CD8-positive, alpha-beta memory T cell (primary cell): ENCODE measurements at regions not wholly inside any gene's neighbourhood (a gene's known extent, or its start where the extent isn't known, plus 50 kb on each side); places are given as distances from the start of the nearest gene placed in this dataset.

ENCODE experiments used
- CTCF ChIA-PET: fragments of 350-600 bp; sonication (Branson Sonifier 250); formaldehyde crosslinking; loops from one replicate; lab custom pipeline; 2021; ENCODE audit warnings: antibody characterized with exemption; lab: Charles Lee
- POLR2A ChIA-PET: fragments of 350-600 bp; sonication (Branson Sonifier 250); formaldehyde crosslinking; loops from one replicate; lab custom pipeline; 2021; ENCODE audit warnings: antibody characterized with exemption; lab: Charles Lee
- DNase-seq, 5 donors: peaks; one replicate each; pipeline versions ENCODE4 v3.0.0 to v3.0.0-alpha.2; 2020 to 2022; ENCODE audit warnings: mixed read lengths in 1 of 5
- H3K27ac ChIP-seq: one replicate; pipeline ENCODE4 v1.7.0; 2013; ENCODE audit warnings: low read depth, mild to moderate bottlenecking, low read length, moderate library complexity
- H3K27me3 ChIP-seq: 2 replicates; pipeline ENCODE4 v1.7.0; 2013; ENCODE audit warnings: low read length, mild to moderate bottlenecking; ENCODE audit not compliant: insufficient read depth, poor library complexity, severe bottlenecking
- H3K36me3 ChIP-seq: 2 replicates; pipeline ENCODE4 v1.7.0; 2013; ENCODE audit warnings: mild to moderate bottlenecking, low read length, moderate library complexity; ENCODE audit not compliant: insufficient read depth
- H3K4me1 ChIP-seq: 2 replicates; pipeline ENCODE4 v1.7.0; 2013; ENCODE audit warnings: mild to moderate bottlenecking, low read length, moderate library complexity; ENCODE audit not compliant: insufficient read depth
- H3K4me3 ChIP-seq: 2 replicates; pipeline ENCODE4 v1.7.0; 2013; ENCODE audit warnings: mild to moderate bottlenecking, low read length
- H3K9me3 ChIP-seq: 2 replicates; pipeline ENCODE4 v1.7.0; 2013; ENCODE audit warnings: mild to moderate bottlenecking, low read length
- H3K27ac Mint-ChIP-seq, 8 donors: one replicate each; pipeline ENCODE4 v1.8.0; 2020 to 2021; ENCODE audit warnings: mixed read lengths in 8 of 8, mild to moderate bottlenecking in 6 of 8, inconsistent platforms in 3 of 8, moderate library complexity in 3 of 8
- H3K27me3 Mint-ChIP-seq, 2 donors: one replicate each; pipeline ENCODE4 v1.8.0; 2020 to 2021; ENCODE audit warnings: mixed read lengths in 2 of 2, mild to moderate bottlenecking in 1 of 2, moderate library complexity in 1 of 2
- H3K36me3 Mint-ChIP-seq, 3 donors: one replicate each; pipeline ENCODE4 v1.8.0; 2020 to 2021; ENCODE audit warnings: mixed read lengths in 3 of 3, inconsistent platforms in 1 of 3, mild to moderate bottlenecking in 1 of 3
- H3K4me1 Mint-ChIP-seq, 3 donors: one replicate each; pipeline ENCODE4 v1.8.0; 2020 to 2021; ENCODE audit warnings: mixed read lengths in 3 of 3, inconsistent platforms in 1 of 3, mild to moderate bottlenecking in 1 of 3
- H3K4me3 Mint-ChIP-seq, 7 donors: one replicate each; pipeline ENCODE4 v1.8.0; 2020 to 2021; ENCODE audit warnings: mixed read lengths in 7 of 7, mild to moderate bottlenecking in 6 of 7, moderate library complexity in 4 of 7, inconsistent platforms in 2 of 7
- H3K9me3 Mint-ChIP-seq, 5 donors: one replicate each; pipeline ENCODE4 v1.8.0; 2020 to 2022; ENCODE audit warnings: mixed read lengths in 5 of 5, mild to moderate bottlenecking in 3 of 5, moderate library complexity in 2 of 5, inconsistent platforms in 1 of 5

DNA sequence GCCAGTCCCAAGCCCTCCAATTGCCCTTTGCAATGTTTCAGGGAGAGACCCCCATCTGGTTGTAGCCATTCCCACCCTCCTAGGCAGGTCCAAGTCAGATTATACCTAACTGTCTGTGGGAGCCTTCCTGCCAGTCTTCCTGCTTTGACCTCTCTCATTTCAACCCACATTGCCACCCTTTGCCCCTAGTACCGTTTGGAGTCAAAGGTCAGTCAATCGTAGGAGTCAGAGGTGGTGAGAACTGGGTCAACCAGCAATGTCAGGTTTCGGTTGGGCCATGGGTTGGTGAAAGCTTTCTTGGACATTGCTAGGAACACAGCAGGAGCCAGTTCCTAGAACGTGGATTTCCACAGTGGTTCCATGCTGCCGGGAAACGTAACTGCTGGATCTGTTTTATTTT, 269.4 kb upstream of the GHITM start:
- Histone ChIP-seq H3K4me3 (no peak overlapping the region), H3K4me1 (no peaks in the 10 kb centered on the region), H3K36me3 (no peaks in the 10 kb centered on the region), H3K9me3 (no peaks in the 10 kb centered on the region), H3K27ac (no peak overlapping the region), H3K27me3 (no peaks in the 10 kb centered on the region)
- ChIA-PET CTCF (interaction anchor here (0.7 kb wide), 1 partner anchor 9 kb away, joined by 3 read pairs; no protein-coding TSS in a partner anchor), POLR2A (no interaction called here)
- H3K9me3 Mint-ChIP-seq, result no peaks in the 10 kb centered on the region
- no peak overlapping the region for H3K4me3 Mint-ChIP-seq
- H3K27ac Mint-ChIP-seq, result no peak overlapping the region
- H3K36me3 Mint-ChIP-seq, result no peaks in the 10 kb centered on the region
- H3K4me1 Mint-ChIP-seq, result no peaks in the 10 kb centered on the region
- no peak for DNase-seq
- no peaks in the 10 kb centered on the region for H3K27me3 Mint-ChIP-seq

GRCh38 chr10:83871187-83872081, 267.9 kb upstream of the GHITM start:
- H3K36me3 Mint-ChIP-seq, result no peaks in the 10 kb centered on the region
- CTCF ChIA-PET, result interaction anchor here (0.9 to 1.9 kb wide), 5 partner anchors 10 to 126 kb away, joined by 3 to 8 read pairs (median 5); no protein-coding TSS in a partner anchor

DNA sequence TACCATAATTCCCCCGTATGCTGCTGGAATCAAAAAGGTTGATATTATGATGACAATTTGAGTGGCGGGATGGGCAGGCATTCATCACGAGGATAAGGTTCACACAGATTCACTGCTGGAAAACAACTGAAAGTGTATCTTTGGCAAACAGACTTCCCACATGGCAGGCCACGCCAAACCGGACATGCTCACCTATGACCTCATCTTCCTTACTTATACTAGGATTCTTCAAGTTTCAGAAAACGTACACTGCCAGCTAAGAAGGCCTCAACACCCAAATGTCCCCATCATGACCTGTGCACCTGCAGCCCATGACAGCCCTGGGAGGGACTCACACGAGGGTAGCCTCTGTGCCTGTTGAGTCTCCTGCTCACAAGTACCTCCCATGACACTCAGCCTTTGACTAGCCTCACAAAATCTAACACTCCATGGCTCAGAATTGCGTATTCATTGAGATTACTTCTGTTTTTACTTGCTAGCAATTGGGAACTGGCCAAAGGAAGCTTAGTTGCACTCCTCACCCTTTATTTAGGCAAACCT, 259.0 kb upstream of the GHITM start:
- Histone ChIP-seq H3K27me3 (no peaks in the 10 kb centered on the region), H3K4me3 (no peak overlapping the region), H3K9me3 (no peaks in the 10 kb centered on the region), H3K36me3 (no peaks in the 10 kb centered on the region), H3K27ac (no peak overlapping the region), H3K4me1 (no peaks in the 10 kb centered on the region)
- Mint-ChIP-seq H3K4me1 (no peaks in the 10 kb centered on the region), H3K4me3 (no peak overlapping the region), H3K9me3 (no peaks in the 10 kb centered on the region), H3K27ac (peak overlapping the region in 1 of 8 donors; percentile 25), H3K27me3 (peaks cover 0 to 4% of the 10 kb centered on the region in 2 donors), H3K36me3 (no peaks in the 10 kb centered on the region)
- DNase-seq, result no peak
- CTCF ChIA-PET, result interaction anchor here (2.3 kb wide), 1 partner anchor 9 kb away, joined by 8 read pairs; no protein-coding TSS in a partner anchor
- POLR2A ChIA-PET, result no interaction called here

More at GRCh38 chr10:83871187-83872081, 267.9 kb upstream of the GHITM start:
- Histone ChIP-seq H3K4me1 (no peaks in the 10 kb centered on the region), H3K27ac (no peak overlapping the region), H3K36me3 (no peaks in the 10 kb centered on the region), H3K4me3 (no peak overlapping the region), H3K27me3 (no peaks in the 10 kb centered on the region), H3K9me3 (no peaks in the 10 kb centered on the region)
- no peak overlapping the region for H3K4me3 Mint-ChIP-seq
- H3K27ac Mint-ChIP-seq, result no peak overlapping the region
- no peaks in the 10 kb centered on the region for H3K27me3 Mint-ChIP-seq
- no peaks in the 10 kb centered on the region for H3K9me3 Mint-ChIP-seq
- H3K4me1 Mint-ChIP-seq, result no peaks in the 10 kb centered on the region
- POLR2A ChIA-PET, result no interaction called here
- DNase-seq, result peak; percentile 12 to 61 (median 35)

DNA sequence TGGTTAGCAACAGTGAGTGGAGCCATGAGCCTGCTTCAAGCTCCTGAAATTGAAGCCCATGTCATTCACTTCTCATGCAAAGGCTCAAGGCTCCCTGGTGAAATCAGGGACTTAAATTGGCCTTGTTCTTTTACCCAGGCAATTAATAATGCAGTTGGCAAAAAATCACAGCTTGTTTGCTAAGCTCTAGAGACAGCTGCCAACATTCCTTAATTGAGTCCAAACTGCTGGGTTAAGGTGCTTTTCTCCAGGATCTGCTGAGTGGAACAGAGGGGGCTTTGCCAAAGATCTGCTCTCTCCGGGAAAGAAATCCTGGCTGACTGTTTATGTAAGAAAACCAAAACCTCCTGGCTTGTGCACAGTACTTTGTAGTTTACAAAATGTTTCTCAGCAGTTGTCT, 257.6 kb upstream of the GHITM start:
- H3K27ac ChIP-seq, result no peak overlapping the region
- Mint-ChIP-seq H3K27ac (no peak overlapping the region), H3K27me3 (peaks cover 0 to 4% of the 10 kb centered on the region in 2 donors), H3K4me3 (no peak overlapping the region), H3K4me1 (no peaks in the 10 kb centered on the region), H3K9me3 (no peaks in the 10 kb centered on the region), H3K36me3 (no peaks in the 10 kb centered on the region)
- ChIA-PET CTCF (interaction anchor here (2.3 kb wide), 1 partner anchor 10 kb away, joined by 8 read pairs; no protein-coding TSS in a partner anchor), POLR2A (no interaction called here)
- H3K4me3 ChIP-seq, result no peak overlapping the region
- no peaks in the 10 kb centered on the region for H3K36me3 ChIP-seq
- H3K4me1 ChIP-seq, result no peaks in the 10 kb centered on the region
- no peaks in the 10 kb centered on the region for H3K9me3 ChIP-seq
- no peak for DNase-seq
- H3K27me3 ChIP-seq, result no peaks in the 10 kb centered on the region

- no peaks in the 10 kb centered on the region for H3K4me1 Mint-ChIP-seq
- ChIA-PET CTCF (interaction anchor here (1.3 to 1.6 kb wide), 2 partner anchors 14 to 15 kb away, joined by 3 to 5 read pairs; no protein-coding TSS in a partner anchor), POLR2A (no interaction called here)
- no peaks in the 10 kb centered on the region for H3K9me3 Mint-ChIP-seq
- H3K4me1 ChIP-seq, result no peaks in the 10 kb centered on the region
- H3K36me3 ChIP-seq, result no peaks in the 10 kb centered on the region
- H3K9me3 ChIP-seq, result no peaks in the 10 kb centered on the region
- H3K36me3 Mint-ChIP-seq, result no peaks in the 10 kb centered on the region
- H3K27me3 ChIP-seq, result no peaks in the 10 kb centered on the region
- H3K4me3 ChIP-seq, result no peak overlapping the region
- no peak overlapping the region for H3K27ac ChIP-seq
- DNase-seq, result no peak
- H3K27me3 Mint-ChIP-seq, result peaks cover 0 to 21% of the 10 kb centered on the region in 2 donors
- no peak overlapping the region for H3K27ac Mint-ChIP-seq
- H3K4me3 Mint-ChIP-seq, result no peak overlapping the region
Observed at GRCh38 chr10:83886871-83887270, 252.4 kb upstream of the GHITM start.

DNA sequence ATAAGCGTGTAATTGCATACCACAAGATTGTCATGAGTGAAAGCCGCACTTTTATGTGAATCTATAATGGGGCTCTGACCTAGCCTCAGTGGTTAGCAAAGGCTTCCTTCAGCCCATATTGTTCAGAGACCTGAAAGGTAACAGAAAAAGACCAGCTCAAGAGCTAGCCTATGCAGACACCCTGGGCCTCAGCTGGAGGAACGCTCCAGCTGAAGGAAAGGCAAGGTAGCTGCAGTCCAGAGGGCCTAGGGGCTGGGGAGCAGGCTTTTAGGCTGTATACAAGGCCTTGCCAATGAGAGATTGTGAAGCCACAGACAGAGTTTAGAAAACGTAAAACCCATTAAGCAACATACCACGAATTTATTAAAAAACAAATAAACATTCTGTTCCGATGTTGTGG, 246.6 kb upstream of the GHITM start:
- peaks cover 0 to 7% (median 2%) of the 10 kb centered on the region in 5 donors for H3K9me3 Mint-ChIP-seq
- H3K4me3 Mint-ChIP-seq, result no peak overlapping the region
- no peak overlapping the region for H3K27ac Mint-ChIP-seq
- H3K36me3 Mint-ChIP-seq, result peaks cover 0 to 3% (median 0%) of the 10 kb centered on the region in 3 donors
- Histone ChIP-seq H3K27ac (no peak overlapping the region), H3K4me3 (no peak overlapping the region), H3K27me3 (no peaks in the 10 kb centered on the region), H3K9me3 (no peaks in the 10 kb centered on the region), H3K4me1 (no peaks in the 10 kb centered on the region), H3K36me3 (no peaks in the 10 kb centered on the region)
- ChIA-PET POLR2A (no interaction called here), CTCF (no interaction called here)
- H3K27me3 Mint-ChIP-seq, result peaks cover 2 to 26% of the 10 kb centered on the region in 2 donors
- DNase-seq, result no peak
- no peaks in the 10 kb centered on the region for H3K4me1 Mint-ChIP-seq

- Mint-ChIP-seq H3K4me3 (no peak overlapping the region), H3K27me3 (peaks cover 4 to 13% of the 10 kb centered on the region in 2 donors), H3K4me1 (no peaks in the 10 kb centered on the region), H3K36me3 (peaks cover 0 to 3% (median 0%) of the 10 kb centered on the region in 3 donors), H3K9me3 (peaks cover 0 to 10% (median 3%) of the 10 kb centered on the region in 5 donors), H3K27ac (no peak overlapping the region)
- no peaks in the 10 kb centered on the region for H3K36me3 ChIP-seq
- H3K4me1 ChIP-seq, result no peaks in the 10 kb centered on the region
- CTCF ChIA-PET, result no interaction called here
- POLR2A ChIA-PET, result no interaction called here
- no peaks in the 10 kb centered on the region for H3K9me3 ChIP-seq
- no peak for DNase-seq
- H3K4me3 ChIP-seq, result no peak overlapping the region
- H3K27ac ChIP-seq, result no peak overlapping the region
- no peaks in the 10 kb centered on the region for H3K27me3 ChIP-seq
Observed at GRCh38 chr10:83896219-83896618, 243.1 kb upstream of the GHITM start.

DNA sequence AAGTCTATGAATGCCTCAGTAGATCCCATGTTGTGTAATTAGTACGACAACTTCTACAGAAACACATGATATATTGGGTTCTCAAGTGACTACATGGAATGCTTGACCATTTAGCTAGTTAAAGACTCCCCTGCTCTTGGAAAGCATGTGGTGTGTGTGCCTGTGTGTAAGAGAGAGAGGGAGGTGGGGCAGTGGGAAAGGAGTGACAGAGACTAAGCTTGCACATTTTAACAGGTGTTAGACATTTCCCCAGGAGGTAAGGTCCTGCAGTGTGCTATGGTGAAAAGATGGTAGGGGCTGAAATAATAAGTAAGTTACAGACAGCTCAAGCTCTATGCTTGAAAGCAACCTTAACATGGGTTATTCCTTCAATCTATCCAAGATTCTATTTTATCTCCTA, 241.7 kb upstream of the GHITM start:
- no peaks in the 10 kb centered on the region for H3K36me3 ChIP-seq
- no peak overlapping the region for H3K4me3 ChIP-seq
- H3K27ac ChIP-seq, result no peak overlapping the region
- peaks cover 0 to 10% (median 3%) of the 10 kb centered on the region in 5 donors for H3K9me3 Mint-ChIP-seq
- H3K36me3 Mint-ChIP-seq, result peaks cover 0 to 3% (median 0%) of the 10 kb centered on the region in 3 donors
- no peaks in the 10 kb centered on the region for H3K4me1 Mint-ChIP-seq
- H3K4me1 ChIP-seq, result no peaks in the 10 kb centered on the region
- H3K27me3 Mint-ChIP-seq, result peaks cover 4 to 9% of the 10 kb centered on the region in 2 donors
- no peaks in the 10 kb centered on the region for H3K9me3 ChIP-seq
- DNase-seq, result no peak
- ChIA-PET POLR2A (no interaction called here), CTCF (no interaction called here)
- no peaks in the 10 kb centered on the region for H3K27me3 ChIP-seq
- no peak overlapping the region for H3K27ac Mint-ChIP-seq
- H3K4me3 Mint-ChIP-seq, result no peak overlapping the region
